ENCODE measurements at regions not wholly inside any gene's neighbourhood (a gene's known extent, or its start where the extent isn't known, plus 50 kb on each side); places are given as distances from the start of the nearest gene placed in this dataset.

- peak overlapping the region; percentile 49 for H3K27ac ChIP-seq
- no peaks in the 10 kb centered on the region for H4K20me1 ChIP-seq (ENCODE audit: insufficient read depth, poor library complexity, severe bottlenecking)
- H3K9me3 ChIP-seq (ENCODE audit: low read depth): no peaks in the 10 kb centered on the region
- no peaks in the 10 kb centered on the region for H3K79me2 ChIP-seq
- H3K4me3 ChIP-seq: no peak overlapping the region
- no peaks in the 10 kb centered on the region for H3K4me1 ChIP-seq (ENCODE audit: insufficient read depth)
- no peak overlapping the region for H2AFZ ChIP-seq
- H3K27me3 ChIP-seq: no peaks in the 10 kb centered on the region
- DNase-seq (ENCODE audit: low spot score): peak; percentile 48
- no peak overlapping the region for H3K4me2 ChIP-seq
- no peaks in the 10 kb centered on the region for H3K9me2 ChIP-seq (replicated peaks; ENCODE audit: insufficient read depth)
- WGBS (ENCODE audit: low lambda C conversion rate, missing lambda C conversion rate): 81% methylated on average over 5 of the region's 7 CpGs
- no peaks in the 10 kb centered on the region for H3K36me3 ChIP-seq (replicated peaks; ENCODE audit: insufficient read depth, low read depth)
- TF ChIP-seq EZH2 (IDR thresholded peaks at IDR 0.05; ENCODE audit: borderline replicate concordance): no peak
- TF ChIP-seq CTCF (IDR thresholded peaks at IDR 0.05; ENCODE audit: poor library complexity): no peak
Observed at GRCh38 chr5:8615142-8615858, 746.4 kb downstream of the MTRR start.

DNA sequence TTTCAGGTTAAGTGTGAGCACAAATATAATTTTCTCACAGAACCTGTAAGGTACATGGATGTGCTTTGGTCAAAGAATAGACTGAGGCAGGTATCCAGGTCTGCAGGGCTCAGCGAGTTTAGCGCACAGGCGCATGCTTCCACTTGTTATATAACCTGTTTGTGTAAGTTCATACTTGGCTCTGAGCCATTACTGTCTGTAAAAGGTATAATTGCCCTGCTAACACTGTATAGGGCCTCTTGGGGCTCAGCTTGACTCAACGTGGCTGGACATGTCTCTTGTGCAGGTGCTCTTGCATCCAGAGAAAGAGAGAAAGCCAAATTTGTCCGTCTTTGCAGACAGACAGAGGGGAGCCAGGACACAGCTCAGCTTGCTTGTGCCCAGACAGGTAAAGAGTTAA lies 759.6 kb downstream of the MTRR start:
- Histone ChIP-seq H3K9me3 (ENCODE audit: low read depth) (no peaks in the 10 kb centered on the region), H2AFZ (no peak overlapping the region)
- WGBS (ENCODE audit: low lambda C conversion rate, missing lambda C conversion rate): 80% methylated on average over 5 of the region's 5 CpGs

DNA sequence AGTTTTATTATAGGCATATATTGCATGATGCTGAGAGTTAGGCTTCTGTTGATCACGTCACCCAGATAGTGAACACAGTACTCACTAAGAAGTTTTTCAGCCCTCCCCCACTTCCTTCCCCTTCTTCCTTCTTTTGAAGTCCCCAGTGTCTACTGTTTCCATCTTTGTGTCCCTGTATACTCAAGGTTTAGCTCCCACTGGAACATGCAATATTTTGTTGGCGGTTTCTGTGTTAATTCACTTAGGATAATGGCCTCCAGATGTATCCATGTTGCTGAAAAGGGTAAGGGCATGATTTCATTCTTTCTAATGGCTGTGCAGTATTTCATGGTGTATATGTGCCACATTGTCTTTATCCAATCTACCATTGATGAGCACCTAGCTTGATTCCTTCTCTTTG lies 764.3 kb downstream of the MTRR start:
- Histone ChIP-seq H4K20me1 (ENCODE audit: insufficient read depth, poor library complexity, severe bottlenecking) (no peaks in the 10 kb centered on the region), H3K36me3 (replicated peaks; ENCODE audit: insufficient read depth, low read depth) (no peaks in the 10 kb centered on the region)

More for the DNA sequence above, 759.6 kb downstream of the MTRR start:
- H3K4me3 ChIP-seq: no peak overlapping the region
- no peak overlapping the region for H3K4me2 ChIP-seq
- DNase-seq (ENCODE audit: low spot score): no peak
- H3K4me1 ChIP-seq (ENCODE audit: insufficient read depth): no peaks in the 10 kb centered on the region
- no peak overlapping the region for H3K27ac ChIP-seq
- H3K79me2 ChIP-seq: no peaks in the 10 kb centered on the region
- no peaks in the 10 kb centered on the region for H4K20me1 ChIP-seq (ENCODE audit: insufficient read depth, poor library complexity, severe bottlenecking)
- no peaks in the 10 kb centered on the region for H3K9me2 ChIP-seq (replicated peaks; ENCODE audit: insufficient read depth)
- TF ChIP-seq EZH2phosphoT487 (IDR thresholded peaks at IDR 0.05; ENCODE audit: low read depth, severe bottlenecking, unreplicated experiment): no peak
- no peak for TF ChIP-seq EZH2 (IDR thresholded peaks at IDR 0.05; ENCODE audit: borderline replicate concordance)
- no peak for TF ChIP-seq CTCF (IDR thresholded peaks at IDR 0.05; ENCODE audit: poor library complexity)
- H3K36me3 ChIP-seq (replicated peaks; ENCODE audit: insufficient read depth, low read depth): no peaks in the 10 kb centered on the region
- no peaks in the 10 kb centered on the region for H3K27me3 ChIP-seq

More for the DNA sequence above, 764.3 kb downstream of the MTRR start:
- H3K9me2 ChIP-seq (replicated peaks; ENCODE audit: insufficient read depth): no peaks in the 10 kb centered on the region
- H3K79me2 ChIP-seq: no peaks in the 10 kb centered on the region
- DNase-seq (ENCODE audit: low spot score): no peak
- WGBS (ENCODE audit: low lambda C conversion rate, missing lambda C conversion rate): 65% methylated on average over 2 of the region's 2 CpGs
- peak overlapping the region; percentile 1 for H3K27ac ChIP-seq
- H2AFZ ChIP-seq: no peak overlapping the region
- TF ChIP-seq EZH2phosphoT487 (IDR thresholded peaks at IDR 0.05; ENCODE audit: low read depth, severe bottlenecking, unreplicated experiment) (no peak), CTCF (IDR thresholded peaks at IDR 0.05; ENCODE audit: poor library complexity) (no peak), EZH2 (IDR thresholded peaks at IDR 0.05; ENCODE audit: borderline replicate concordance) (no peak)
- H3K9me3 ChIP-seq (ENCODE audit: low read depth): no peaks in the 10 kb centered on the region
- no peaks in the 10 kb centered on the region for H3K27me3 ChIP-seq
- H3K4me2 ChIP-seq: no peak overlapping the region
- no peak overlapping the region for H3K4me3 ChIP-seq
- H3K4me1 ChIP-seq (ENCODE audit: insufficient read depth): no peaks in the 10 kb centered on the region
